ENCODE measurements at regions not wholly inside any gene's neighbourhood (a gene's known extent, or its start where the extent isn't known, plus 50 kb on each side); places are given as distances from the start of the nearest gene placed in this dataset.

DNA sequence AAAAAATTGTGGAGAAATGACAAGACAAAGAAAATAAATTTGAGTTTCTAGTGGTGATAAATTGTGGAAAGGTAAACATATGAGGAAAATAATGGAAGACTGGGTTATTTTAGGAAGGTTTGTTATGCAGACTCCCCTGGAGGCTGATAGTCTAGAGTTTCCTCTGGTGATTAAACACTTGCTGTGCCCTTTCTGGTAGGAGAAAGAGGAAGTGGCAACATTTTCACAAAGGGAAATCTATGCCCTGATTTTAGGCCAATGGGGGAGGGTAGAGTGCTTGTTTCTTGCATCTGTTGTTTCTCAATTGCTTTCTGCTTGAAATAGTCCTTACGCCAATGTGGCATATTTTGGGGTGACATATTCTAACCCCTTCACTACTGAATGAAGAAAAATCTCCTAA, 129.1 kb upstream of the DOK5 start (continued):
- no peak for TF ChIP-seq ZBTB33 (CRISPR knock-in tag; IDR thresholded peaks at IDR 0.05)
- TF ChIP-seq, protein P1, sequence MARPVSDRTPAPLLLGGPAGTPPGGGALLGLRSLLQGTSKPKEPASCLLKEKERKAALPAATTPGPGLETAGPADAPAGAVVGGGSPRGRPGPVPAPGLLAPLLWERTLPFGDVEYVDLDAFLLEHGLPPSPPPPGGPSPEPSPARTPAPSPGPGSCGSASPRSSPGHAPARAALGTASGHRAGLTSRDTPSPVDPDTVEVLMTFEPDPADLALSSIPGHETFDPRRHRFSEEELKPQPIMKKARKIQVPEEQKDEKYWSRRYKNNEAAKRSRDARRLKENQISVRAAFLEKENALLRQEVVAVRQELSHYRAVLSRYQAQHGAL (CRISPR knock-in tag; IDR thresholded peaks at IDR 0.05; ENCODE audit: not compliant biosample characterization): no peak
- TF ChIP-seq, protein P2, sequence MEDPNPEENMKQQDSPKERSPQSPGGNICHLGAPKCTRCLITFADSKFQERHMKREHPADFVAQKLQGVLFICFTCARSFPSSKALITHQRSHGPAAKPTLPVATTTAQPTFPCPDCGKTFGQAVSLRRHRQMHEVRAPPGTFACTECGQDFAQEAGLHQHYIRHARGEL (CRISPR knock-in tag; IDR thresholded peaks at IDR 0.05): no peak
- TF ChIP-seq ZNF720 (CRISPR knock-in tag; IDR thresholded peaks at IDR 0.05): no peak

GRCh38 chr20:54347166-54347833, 128.1 kb upstream of the DOK5 start:
- intact Hi-C loops (cut with micrococcal nuclease; ENCODE audit: unreplicated experiment) (no loop called here), in situ Hi-C loops (cut with HindIII; ENCODE audit: extremely low pct_ligation_motif_present, low pct_unique_long_range_greater_than_20kb) (no loop called here)
- FAIRE-seq (no peak), ATAC-seq (no peak), DNase-seq (ENCODE audit: low spot score) (no peak)
- TF ChIP-seq FOSL2 (CRISPR knock-in tag; IDR thresholded peaks at IDR 0.05) (no peak), ZNF484 (CRISPR knock-in tag; IDR thresholded peaks at IDR 0.05; ENCODE audit: borderline replicate concordance, low read depth) (no peak)
- Histone ChIP-seq H3K9me3 (ENCODE audit: low read length) (no peaks in the 10 kb centered on the region), H3K36me3 (replicated peaks in 1 of 2; ENCODE audit: control insufficient read depth in 1 of 2, insufficient read depth in 2 of 2, low read length in 2 of 2) (no peaks in the 10 kb centered on the region), H3K27ac (ENCODE audit: extremely low read length, insufficient read depth, low read length) (no peak overlapping the region), H3K27me3 (ENCODE audit: control insufficient read depth in 1 of 2, insufficient read depth in 2 of 2, low read length in 2 of 2) (no peaks in the 10 kb centered on the region), H3K79me2 (ENCODE audit: insufficient read depth, low read length) (no peaks in the 10 kb centered on the region), H3K4me3 (replicated peaks in 1 of 3; ENCODE audit: insufficient read depth in 1 of 3, low read depth in 2 of 3, low read length in 3 of 3) (no peak overlapping the region), H2AFZ (ENCODE audit: low read length) (no peak overlapping the region), H3K9ac (ENCODE audit: insufficient read depth, low read depth, low read length) (no peak overlapping the region), H4K20me1 (ENCODE audit: insufficient read depth, low read length) (no peaks in the 10 kb centered on the region), H3K4me2 (ENCODE audit: low read depth, low read length) (no peak overlapping the region), H3K4me1 (ENCODE audit: insufficient read depth, low read length) (no peaks in the 10 kb centered on the region)
- ChIA-PET POLR2A (no interaction called here), CTCF (ENCODE audit: low intra/inter-chr PET ratio, low total read pairs) (no interaction called here)
- WGBS (ENCODE audit: low lambda C conversion rate): 18% methylated on average over 9 of the region's 9 CpGs
- no TSS peak for BruUV-seq (replicated peaks)
